ENCODE measurements at regions not wholly inside any gene's neighbourhood (a gene's known extent, or its start where the extent isn't known, plus 50 kb on each side); places are given as distances from the start of the nearest gene placed in this dataset.

GRCh38 chr5:51013036-51013435 is 346.6 kb downstream of the PARP8 start:
- H3K4me1 ChIP-seq (ENCODE audit: control insufficient read depth in 1 of 2, insufficient read depth in 1 of 2, low read depth in 1 of 2, low read length in 1 of 2) = no peaks in the 10 kb centered on the region
- no peak overlapping the region for H3K27ac ChIP-seq
- no peaks in the 10 kb centered on the region for H3K36me3 ChIP-seq
- no peak overlapping the region for H3K4me3 ChIP-seq (ENCODE audit: low read depth in 1 of 2, low read length in 1 of 2)
- TF ChIP-seq CTCF (IDR thresholded peaks at IDR 0.05) = no peak
- no peaks in the 10 kb centered on the region for H3K27me3 ChIP-seq
- H3K9me3 ChIP-seq = no peaks in the 10 kb centered on the region

- H3K27me3 ChIP-seq = no peaks in the 10 kb centered on the region
- H3K27ac ChIP-seq = no peak overlapping the region
- H3K4me3 ChIP-seq (ENCODE audit: low read depth in 1 of 2, low read length in 1 of 2) = no peak overlapping the region
- H3K4me1 ChIP-seq (ENCODE audit: control insufficient read depth in 1 of 2, insufficient read depth in 1 of 2, low read depth in 1 of 2, low read length in 1 of 2) = no peaks in the 10 kb centered on the region
- no peaks in the 10 kb centered on the region for H3K9me3 ChIP-seq
- H3K36me3 ChIP-seq = no peaks in the 10 kb centered on the region
- no peak for TF ChIP-seq CTCF (IDR thresholded peaks at IDR 0.05)
These were observed 352.0 kb downstream of the PARP8 start for GRCh38 chr5:51018423-51018822.

GRCh38 chr5:51024263-51024662 is 357.8 kb downstream of the PARP8 start:
- TF ChIP-seq CTCF (IDR thresholded peaks at IDR 0.05) = no peak
- Histone ChIP-seq H3K36me3 (no peaks in the 10 kb centered on the region), H3K9me3 (no peaks in the 10 kb centered on the region), H3K27ac (no peak overlapping the region), H3K27me3 (no peaks in the 10 kb centered on the region), H3K4me1 (ENCODE audit: control insufficient read depth in 1 of 2, insufficient read depth in 1 of 2, low read depth in 1 of 2, low read length in 1 of 2) (no peaks in the 10 kb centered on the region), H3K4me3 (ENCODE audit: low read depth in 1 of 2, low read length in 1 of 2) (no peak overlapping the region)

- TF ChIP-seq CTCF (IDR thresholded peaks at IDR 0.05) = no peak
- H3K4me1 ChIP-seq (ENCODE audit: control insufficient read depth in 1 of 2, insufficient read depth in 1 of 2, low read depth in 1 of 2, low read length in 1 of 2) = no peaks in the 10 kb centered on the region
- H3K4me3 ChIP-seq (ENCODE audit: low read depth in 1 of 2, low read length in 1 of 2) = no peak overlapping the region
- no peaks in the 10 kb centered on the region for H3K36me3 ChIP-seq
- H3K27ac ChIP-seq = no peak overlapping the region
- H3K9me3 ChIP-seq = no peaks in the 10 kb centered on the region
- no peaks in the 10 kb centered on the region for H3K27me3 ChIP-seq
These were observed 356.0 kb upstream of the ISL1 start for GRCh38 chr5:51027271-51027670.

GRCh38 chr5:51028394-51028793 is 354.9 kb upstream of the ISL1 start:
- no peak for TF ChIP-seq CTCF (IDR thresholded peaks at IDR 0.05)
- H3K9me3 ChIP-seq = no peaks in the 10 kb centered on the region
- H3K4me1 ChIP-seq (ENCODE audit: control insufficient read depth in 1 of 2, insufficient read depth in 1 of 2, low read depth in 1 of 2, low read length in 1 of 2) = no peaks in the 10 kb centered on the region
- no peaks in the 10 kb centered on the region for H3K27me3 ChIP-seq
- no peak overlapping the region for H3K4me3 ChIP-seq (ENCODE audit: low read depth in 1 of 2, low read length in 1 of 2)
- no peak overlapping the region for H3K27ac ChIP-seq
- H3K36me3 ChIP-seq = no peaks in the 10 kb centered on the region

GRCh38 chr5:51033215-51033614 is 350.0 kb upstream of the ISL1 start:
- no peaks in the 10 kb centered on the region for H3K27me3 ChIP-seq
- TF ChIP-seq CTCF (IDR thresholded peaks at IDR 0.05) = no peak
- no peaks in the 10 kb centered on the region for H3K4me1 ChIP-seq (ENCODE audit: control insufficient read depth in 1 of 2, insufficient read depth in 1 of 2, low read depth in 1 of 2, low read length in 1 of 2)
- H3K4me3 ChIP-seq (ENCODE audit: low read depth in 1 of 2, low read length in 1 of 2) = no peak overlapping the region
- no peaks in the 10 kb centered on the region for H3K36me3 ChIP-seq
- no peaks in the 10 kb centered on the region for H3K9me3 ChIP-seq
- H3K27ac ChIP-seq = no peak overlapping the region
